T follicular helper cell (primary cell): ENCODE measurements at regions not wholly inside any gene's neighbourhood (a gene's known extent, or its start where the extent isn't known, plus 50 kb on each side); places are given as distances from the start of the nearest gene placed in this dataset.
"Not testable (repeated sequence)": the region's sequence is repeated elsewhere in the genome, so short reads cannot be mapped to it uniquely, and the experiment has no call there.

Experiments
- DNase-seq: peaks from one replicate; pipeline ENCODE4 v3.0.0-alpha.2; 2020; ENCODE audit warnings: low read depth

DNA sequence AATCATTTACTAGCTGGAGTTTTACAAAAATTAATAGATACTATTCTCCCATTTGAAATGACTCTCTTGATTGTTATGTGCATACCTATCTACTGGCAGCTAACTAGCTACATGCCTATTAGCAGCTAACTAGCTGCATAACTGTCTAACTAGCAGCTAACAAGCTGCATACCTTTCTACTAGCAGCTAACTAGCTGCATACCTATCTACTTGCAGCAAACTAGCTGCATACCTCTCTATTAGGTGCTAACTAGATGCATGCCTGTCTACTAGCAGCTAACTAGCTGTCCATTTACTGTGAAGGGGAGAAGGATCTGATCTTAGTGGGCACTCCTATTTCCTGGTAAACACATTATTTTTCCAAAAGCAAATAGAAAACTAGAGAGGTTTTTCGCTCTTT, 439.4 kb upstream of the PFKP start:
- DNase-seq, result no peak

DNA sequence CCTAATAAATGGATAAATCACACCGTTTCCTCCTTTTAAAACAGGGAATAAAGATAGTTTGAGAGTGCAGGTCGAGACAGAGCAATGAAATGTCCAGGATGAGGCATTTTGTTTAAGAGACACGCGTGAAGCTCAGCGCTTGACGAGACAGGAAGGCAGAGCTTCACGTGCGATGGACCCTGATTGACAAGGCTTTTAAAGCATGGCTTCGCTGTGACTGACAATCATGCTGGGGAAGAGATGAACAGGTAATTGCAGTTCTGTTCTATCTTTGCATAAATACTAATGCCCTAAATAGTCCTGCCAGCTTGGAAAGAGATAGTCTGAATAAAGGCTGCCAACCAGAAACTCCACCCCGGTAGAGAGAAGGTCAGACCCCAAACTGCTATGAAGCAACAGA, 442.3 kb upstream of the PFKP start:
- DNase-seq, result no peak

DNA sequence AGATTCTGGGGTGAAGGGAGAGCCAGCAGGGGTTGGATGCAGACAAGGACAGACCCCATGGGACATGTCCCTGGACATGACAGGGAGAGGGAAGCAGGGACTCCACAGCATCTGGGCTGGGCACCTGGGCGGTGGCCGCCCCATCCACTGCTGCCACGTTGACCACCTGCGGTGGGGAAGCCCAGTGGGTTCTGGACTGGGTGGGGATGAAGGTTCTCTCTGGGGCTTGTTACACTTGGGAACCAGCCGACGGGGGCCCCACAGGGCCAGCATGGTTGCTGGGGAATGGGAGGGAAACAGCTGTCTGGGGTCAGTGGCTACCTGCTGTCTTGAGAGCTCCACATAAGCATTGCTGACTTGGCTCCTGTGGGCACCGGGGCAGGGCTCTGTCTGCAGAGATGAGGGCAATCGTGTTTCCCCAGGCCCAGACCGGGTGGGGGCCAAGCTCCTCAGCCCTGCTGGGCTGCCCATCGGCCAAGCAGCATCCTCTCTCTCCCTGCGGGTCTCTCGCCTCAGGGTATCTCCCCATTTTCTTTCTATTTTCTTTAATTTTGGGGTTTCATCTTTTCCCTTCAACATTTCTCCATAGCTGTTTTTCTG, 443.6 kb upstream of the PFKP start:
- no peak for DNase-seq

DNA sequence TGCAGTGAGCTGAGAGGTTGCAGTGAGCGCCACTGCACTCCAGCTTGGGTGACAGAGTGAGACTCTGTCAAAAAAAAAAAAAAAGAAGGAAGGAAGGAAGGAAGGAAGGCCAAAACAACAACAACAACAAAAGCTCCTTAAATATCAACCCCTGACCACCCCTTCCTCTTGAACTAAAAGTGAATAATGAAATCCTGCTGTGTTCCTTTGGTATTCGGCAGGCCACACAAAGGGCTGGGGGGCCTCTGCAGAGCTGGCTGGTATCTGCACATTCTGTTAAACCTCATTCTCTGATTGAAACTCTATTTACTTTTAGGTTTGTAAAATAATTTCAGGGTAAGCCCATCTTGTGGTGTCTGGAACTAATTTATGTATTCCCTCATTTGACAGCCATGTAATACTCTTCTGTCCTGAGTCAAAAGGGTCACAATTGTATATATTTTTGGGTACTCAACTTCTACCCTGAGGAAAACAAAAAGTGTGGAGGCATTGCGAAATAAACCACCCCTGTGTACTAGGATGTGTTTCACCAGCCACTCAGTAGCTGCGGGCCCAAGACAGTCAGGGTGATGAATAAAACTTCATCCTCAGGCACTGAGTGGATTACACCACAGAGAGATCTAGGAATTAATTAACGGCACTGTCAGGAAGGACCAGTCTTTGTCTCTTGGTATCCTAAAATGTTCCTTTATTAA, 446.4 kb upstream of the PFKP start:
- DNase-seq, result no peak

DNA sequence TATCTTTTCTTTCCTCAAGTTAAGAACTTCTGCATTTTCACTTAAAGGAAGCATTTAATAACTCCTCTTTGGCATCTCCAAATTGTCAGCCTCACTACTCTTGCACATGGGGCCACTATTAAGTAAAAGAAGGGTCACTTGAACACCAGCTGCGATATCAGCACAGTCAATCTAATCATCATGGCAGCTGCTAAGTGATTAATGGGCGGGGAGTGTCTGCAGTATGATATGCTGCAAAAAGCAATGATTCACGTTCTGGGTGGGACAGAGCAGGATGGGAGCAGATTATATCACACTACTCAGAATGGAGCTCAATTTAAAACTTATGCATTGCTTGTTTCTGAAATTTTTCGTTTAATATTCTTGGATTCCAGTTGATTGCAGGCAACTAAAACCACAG, 447.4 kb upstream of the PFKP start:
- DNase-seq, result no peak

DNA sequence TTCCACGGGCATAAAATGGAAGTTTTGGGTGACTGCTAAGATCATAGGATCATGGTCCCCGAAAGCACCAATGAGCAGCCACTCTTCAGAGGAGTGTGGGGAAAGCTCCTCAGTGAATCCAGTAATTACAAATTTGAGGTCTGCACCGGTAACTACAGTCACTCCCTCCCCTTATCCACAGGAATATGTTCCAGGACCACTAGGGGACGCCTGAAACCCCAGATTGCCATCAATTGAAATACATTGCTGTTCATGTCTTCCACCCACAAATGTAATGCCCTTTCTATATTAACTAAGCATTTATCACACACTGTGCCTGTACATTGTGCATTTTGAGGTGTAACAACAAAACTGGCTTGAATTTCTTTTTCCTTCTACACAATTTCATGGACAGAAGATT, 447.9 kb upstream of the PFKP start:
- DNase-seq, result no peak

DNA sequence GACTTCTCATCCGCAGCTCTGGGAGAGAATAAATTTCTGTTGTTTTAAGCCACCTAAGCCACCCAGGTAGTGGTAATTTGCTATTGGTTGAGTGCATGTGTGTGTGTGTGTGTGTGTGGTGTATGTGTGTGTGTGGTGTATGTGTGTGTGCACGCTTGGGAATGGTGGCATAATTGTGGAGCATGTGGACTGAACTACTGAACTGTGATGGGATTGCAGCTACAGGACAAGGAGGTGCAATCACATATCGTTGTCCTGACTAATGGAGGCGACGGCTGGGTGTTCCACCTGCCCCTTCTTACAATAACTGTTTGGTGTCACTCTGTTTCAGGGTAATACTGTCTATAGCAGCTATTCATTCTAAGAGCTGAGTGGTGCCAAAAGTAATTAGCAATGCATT, 448.7 kb upstream of the PFKP start:
- DNase-seq, result no peak

DNA sequence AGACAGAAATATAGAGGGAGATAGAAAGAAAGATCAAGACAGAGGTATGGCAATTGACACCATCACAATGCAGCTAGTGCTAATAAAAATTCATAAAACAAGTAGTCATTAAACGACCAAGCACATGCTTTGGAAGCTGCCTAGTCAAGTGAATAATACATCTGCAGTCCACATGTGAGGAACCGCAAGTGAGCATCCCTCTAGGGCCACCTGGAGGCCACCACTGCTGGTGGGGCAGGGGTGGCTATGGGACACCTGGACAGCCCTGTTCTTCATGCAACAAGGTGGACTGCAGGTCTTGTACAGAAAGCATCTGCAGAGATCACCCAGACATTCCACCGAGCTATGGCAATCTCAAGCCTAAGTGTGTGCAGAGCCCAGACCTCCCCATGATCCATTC, 451.1 kb upstream of the PFKP start:
- no peak for DNase-seq

DNA sequence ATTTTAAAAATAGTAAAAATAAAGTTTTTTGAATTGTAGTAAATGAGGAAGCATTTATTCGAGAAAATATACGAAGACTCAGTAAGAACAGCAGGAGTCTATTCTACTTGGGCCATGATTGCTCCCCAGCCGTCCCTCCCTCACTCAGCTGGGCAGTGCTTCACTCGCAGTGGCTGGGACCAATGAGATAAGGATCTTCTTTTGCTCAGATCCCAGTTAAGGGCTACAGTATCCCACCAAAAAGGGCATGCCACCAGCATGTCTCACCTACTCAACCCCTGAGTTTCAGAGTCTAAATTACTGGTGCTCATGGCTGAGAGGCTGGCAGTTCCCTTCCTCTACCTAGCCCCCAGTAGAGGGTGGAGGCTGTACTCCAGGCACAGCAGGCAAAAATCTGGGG, 455.7 kb upstream of the PFKP start:
- no peak for DNase-seq

DNA sequence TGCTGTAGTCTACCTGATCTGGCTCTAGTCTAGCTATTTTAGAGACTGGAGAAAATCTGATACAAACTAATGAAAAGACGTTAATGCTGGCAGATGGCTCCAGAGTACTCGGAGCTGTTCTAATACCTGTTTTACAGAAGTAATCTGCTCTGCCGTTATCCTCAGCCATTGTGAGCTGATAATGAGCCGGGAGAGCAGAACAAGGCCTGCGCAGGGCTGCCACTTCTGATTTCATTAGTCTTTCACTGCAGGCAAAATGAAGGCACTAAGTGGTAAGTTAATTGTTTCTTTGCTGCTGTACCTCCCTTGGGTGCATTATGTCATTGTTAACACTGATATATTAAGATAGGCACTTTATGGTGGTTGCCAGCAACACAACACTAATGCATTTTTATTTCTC, 456.4 kb upstream of the PFKP start:
- DNase-seq, result no peak

DNA sequence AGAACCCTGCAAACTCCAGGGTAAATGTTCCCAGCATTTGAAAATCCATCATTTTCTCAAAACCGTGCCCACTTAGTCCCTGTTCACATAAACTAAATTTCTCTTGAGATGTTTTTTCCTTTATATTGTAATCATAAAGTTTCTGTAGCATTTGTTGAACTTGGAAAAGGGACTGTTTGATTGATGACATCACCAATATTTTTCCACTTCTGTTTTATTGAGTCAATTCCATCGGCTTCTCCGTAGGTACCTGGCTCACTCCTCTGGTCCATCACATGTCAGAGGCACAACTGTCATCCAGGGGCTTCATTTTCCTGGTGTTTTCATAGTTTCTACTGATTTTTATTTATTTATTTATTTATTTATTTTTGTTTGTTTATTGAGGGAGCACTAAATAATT, 462.5 kb upstream of the PFKP start:
- DNase-seq, result no peak

DNA sequence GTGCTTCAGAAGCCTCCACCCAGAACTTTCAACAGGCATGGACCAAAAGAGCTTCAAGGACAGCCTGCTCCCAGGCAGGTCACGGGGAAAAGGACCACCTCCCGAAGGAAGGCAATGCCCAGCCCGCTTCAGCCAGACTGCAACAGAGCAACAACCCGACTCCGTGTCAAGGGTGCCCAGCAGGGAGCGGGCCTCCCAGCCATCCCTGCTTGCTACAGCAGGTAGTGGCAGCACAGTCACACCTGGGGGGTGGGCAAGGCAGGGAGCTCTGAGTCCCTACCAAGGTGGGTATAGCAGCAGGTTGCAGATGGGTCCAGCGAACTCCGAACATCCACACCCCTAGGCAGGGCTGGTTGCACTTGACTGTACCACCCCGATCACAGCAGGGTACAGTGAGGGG, 467.8 kb upstream of the PFKP start:
- no peak for DNase-seq

DNA sequence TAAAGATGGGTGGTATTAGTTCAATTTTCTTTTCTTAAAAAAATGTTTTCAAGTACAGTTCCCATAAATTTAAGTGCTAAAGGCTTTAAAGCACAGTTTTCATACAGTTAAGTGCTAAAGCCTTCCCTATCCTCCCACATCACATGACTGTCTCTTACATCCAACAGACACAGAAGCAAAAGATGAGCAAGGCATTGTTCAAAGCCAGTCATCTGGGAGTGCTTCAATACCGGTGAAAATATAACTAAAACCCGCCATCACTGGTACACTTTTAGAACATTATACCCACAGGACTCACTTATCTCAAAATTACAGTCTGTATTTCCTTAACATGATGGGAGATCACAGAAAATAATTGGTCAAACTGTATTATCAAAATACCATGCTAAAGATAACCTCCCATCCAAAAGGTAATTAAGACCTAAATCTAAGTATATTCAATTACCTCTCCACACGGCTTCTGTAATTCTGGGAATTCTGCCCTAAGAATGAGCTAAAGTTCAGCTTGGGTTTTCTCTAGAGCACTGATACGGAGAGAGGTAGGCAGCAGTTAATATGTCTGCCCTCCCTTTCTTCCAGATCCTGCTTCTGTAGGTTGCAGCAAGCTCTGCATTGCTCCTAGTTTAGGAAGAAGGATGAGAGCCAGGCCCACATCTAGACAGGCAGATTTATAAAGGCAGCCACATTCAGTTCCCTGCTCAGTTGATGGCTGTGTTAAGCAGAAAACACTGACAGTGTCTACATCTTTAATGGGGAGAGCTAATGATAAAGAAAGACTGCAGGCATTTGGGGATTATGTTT, 474.8 kb upstream of the PFKP start:
- DNase-seq, result no peak

DNA sequence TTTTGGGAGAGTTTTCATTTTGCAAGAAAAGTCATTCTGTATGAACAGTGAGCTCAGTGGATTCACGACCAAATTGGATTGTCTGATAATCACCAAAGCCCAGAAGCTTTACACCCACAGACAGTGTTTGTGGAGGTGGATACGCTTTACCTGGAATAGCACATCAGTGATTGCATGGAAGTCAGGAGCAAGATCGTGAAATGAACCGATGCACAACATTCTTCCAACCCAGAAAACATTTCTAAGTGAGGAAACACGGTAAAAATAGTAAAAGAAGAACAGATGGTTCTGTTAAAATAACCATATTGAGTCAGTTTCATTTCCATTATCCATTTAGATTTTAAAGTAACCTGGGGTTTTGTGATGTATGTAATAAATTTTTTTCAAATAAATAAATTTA, 478.2 kb upstream of the PFKP start:
- DNase-seq, result no peak

DNA sequence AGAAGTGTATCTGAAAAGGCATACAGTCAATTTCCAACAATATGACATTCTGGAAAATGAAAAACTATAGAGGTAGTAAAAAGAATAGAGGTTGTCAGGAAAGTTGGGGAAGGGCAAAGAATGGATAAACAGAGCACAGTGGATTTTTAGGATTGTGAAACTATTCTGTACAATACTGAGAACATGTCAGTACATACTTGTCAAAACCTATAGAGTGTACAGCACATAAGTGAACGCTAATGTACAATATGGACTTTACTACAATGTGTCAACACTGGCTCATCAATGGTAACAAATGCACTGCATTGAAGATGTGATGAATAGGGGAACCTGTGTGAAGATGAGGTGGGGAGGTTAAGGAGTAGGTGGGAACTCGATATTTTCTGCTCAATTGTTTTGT, 483.0 kb upstream of the PFKP start:
- DNase-seq, result no peak

DNA sequence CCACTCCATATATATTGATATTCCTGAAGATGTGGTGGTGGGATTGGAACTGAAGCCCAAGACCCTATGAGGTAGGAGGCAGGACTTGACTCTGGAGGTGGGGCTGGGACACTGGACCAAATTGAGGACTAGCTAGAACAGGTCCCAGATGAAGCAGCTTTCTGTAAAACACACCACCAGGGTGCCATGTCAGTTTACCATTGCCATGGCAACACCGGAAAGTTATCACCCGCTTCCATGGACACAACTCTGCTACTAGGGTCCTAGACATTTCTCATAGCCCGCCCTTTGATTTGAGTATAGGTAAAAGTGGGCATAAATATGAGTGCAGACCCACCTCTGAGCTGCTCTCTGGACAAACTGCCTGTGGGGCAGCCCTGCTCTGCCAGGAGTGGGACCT, 490.5 kb upstream of the PFKP start:
- DNase-seq, result no peak

DNA sequence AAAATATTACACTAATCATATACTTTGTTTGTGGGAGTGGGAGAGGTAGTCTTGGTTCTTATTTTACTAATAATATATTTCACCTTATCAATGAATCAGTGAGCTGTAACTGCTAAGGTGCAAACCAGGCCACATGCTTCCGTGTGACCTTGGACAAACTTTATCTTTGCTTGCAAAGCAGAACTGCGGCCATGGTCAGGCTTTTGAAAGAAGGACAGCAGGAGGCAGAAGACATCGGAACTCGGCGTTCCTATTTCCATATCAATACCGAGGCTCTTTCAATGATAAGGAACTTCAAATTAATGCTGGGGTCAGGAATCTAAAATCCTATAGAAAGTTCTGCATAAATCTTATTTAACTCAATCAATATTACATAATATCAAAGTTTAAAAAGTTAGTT, 491.9 kb upstream of the PFKP start:
- DNase-seq, result no peak

DNA sequence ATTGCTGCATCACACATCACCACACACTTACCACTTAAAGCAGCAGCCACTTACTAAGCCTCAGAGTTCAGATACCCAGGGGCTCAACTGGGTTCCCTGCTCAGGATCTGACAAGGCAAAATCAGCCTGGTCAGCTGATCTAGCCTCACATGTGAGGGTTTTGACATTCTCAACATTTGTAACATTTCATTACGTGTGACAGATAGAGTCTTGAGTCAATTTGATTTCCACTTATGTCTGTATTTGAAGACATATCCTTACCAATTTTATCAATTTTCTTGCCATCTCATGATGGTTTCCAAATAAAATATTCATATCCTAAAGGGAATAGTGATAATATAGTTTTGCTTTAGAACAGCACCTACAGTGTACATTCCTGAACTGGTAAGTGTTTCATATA, 494.7 kb upstream of the PFKP start:
- no peak for DNase-seq

DNA sequence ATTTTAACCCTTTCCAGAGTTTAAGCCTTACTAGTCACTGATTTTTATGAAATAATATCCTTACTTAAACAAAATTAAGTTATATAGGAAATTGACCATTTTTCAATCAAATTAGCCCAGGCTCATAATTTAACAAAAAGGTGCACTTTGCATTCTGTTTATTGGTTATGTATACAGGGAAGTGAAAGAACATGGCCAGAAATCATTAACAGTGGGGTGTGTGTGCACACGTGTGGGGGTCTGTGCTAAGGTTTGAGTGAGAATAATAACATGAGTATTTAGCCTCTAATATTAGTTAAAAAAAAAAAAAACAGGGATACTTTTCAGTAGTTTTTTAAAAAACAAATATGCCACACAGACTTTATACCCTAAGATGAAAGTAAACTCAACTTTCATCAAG, 510.5 kb upstream of the PFKP start:
- no peak for DNase-seq

DNA sequence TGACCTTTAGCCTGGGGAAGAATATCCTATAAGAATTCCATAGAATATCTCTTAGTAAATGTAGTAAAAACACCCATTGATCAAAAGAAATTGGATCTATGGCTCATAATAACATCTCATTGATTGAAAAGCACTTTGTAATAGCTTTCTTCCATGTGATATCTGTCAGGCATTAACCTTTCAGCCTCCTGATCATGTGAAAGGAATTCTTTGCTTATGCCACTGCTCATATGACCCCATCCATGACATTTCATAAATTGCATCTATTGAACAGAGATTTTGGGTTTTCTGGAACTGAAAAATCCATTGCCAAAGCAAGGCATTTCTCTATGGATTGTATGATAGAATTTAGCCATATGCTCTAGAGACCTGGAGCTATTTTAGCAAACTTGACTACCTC, 519.3 kb upstream of the PFKP start:
- DNase-seq, result no peak

DNA sequence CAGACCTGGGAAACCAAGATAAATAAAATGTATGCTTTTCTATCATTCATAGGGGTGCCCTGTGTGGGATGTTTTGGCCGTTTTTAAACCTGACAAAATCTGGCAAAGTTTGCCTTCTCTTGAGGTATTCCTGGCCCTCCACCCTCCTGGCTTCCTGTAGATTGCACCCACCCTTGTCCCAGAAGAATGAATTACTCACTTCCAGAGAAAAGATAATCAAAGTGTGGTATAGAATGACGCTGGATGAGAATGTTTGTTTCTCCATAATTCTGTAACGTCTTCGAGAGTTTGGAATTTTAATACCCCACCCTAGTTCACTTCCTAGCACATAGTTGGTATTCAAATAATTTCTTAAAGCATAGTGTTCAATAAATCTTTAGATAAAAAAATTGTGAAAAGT, 519.7 kb upstream of the PFKP start:
- DNase-seq, result no peak

DNA sequence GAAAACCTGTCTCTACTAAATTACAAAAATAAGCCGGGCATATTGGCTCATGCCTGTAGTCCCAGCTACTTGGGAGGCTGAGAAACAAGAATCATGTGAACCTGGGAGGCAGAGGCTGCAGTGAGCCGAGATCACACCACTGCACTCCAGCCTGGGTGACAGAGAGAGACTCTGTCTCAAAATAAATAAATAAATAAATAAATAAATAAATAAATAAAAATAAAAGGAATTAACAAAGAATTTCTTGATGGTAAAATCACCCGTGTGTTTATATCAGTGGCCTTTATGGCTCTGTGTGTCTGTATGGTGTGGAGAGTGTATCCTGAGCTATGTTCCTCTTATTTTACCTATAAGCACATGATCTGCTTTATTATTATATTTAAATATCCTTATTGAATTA, 520.5 kb upstream of the PFKP start:
- not testable (repeated sequence) for DNase-seq

DNA sequence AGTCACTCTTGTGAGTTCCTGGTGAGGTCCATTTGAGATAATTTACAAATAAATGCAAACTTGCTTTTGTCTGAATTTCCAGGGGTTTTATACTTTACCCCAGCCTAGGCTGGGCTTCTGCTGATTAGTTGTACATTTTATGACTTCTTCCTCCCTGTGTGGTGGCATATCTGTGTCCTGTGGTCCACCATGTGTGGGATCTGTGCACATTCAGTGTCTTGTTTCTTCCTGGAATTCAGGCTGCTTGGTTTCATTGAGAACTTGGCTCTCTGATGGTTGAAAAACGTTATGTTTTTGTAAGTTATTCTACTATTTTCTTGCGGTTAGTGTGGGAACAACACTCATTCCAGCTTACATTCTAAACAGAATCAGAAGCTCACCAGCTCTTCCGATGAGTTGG, 523.4 kb upstream of the PFKP start:
- DNase-seq, result no peak
